GM12865 (cell line): ENCODE measurements at regions not wholly inside any gene's neighbourhood (a gene's known extent, or its start where the extent isn't known, plus 50 kb on each side); places are given as distances from the start of the nearest gene placed in this dataset.
"Not testable (repeated sequence)": the region's sequence is repeated elsewhere in the genome, so short reads cannot be mapped to it uniquely, and the experiment has no call there.

Experiments
- DNase-seq: peaks from one replicate; pipeline ENCODE4 v3.0.0; 2010; ENCODE audit warnings: low read depth
- H3K4me3 ChIP-seq: 2 replicates; pipeline ENCODE4 v1.5.1; 2011; ENCODE audit warnings: mild to moderate bottlenecking, low read depth, low read length, control low read depth
- CTCF ChIP-seq: IDR thresholded peaks from 2 replicates; pipeline ENCODE4 v1.5.1; 2011; ENCODE audit warnings: low read length, control low read depth, low read depth, inconsistent platforms; ENCODE audit not compliant: insufficient read depth; ENCODE audit errors: missing control alignments

- no peak for TF ChIP-seq CTCF
- DNase-seq = no peak
- no peak overlapping the region for H3K4me3 ChIP-seq
These were observed 296.1 kb upstream of the PRICKLE1 start for GRCh38 chr12:42885677-42886076.

- TF ChIP-seq CTCF = no peak
- no peak overlapping the region for H3K4me3 ChIP-seq
- no peak for DNase-seq
These were observed 294.6 kb upstream of the PRICKLE1 start for GRCh38 chr12:42884116-42884515.

- no peak for DNase-seq
- no peak for TF ChIP-seq CTCF
- H3K4me3 ChIP-seq = no peak overlapping the region
These were observed 283.9 kb upstream of the PRICKLE1 start for GRCh38 chr12:42873401-42873800.

- H3K4me3 ChIP-seq = no peak overlapping the region
- no peak for DNase-seq
- no peak for TF ChIP-seq CTCF
These were observed 282.3 kb upstream of the PRICKLE1 start for GRCh38 chr12:42871816-42872215.

GRCh38 chr12:42868291-42868690 lies 278.7 kb upstream of the PRICKLE1 start:
- H3K4me3 ChIP-seq = no peak overlapping the region
- no peak for TF ChIP-seq CTCF
- no peak for DNase-seq

GRCh38 chr12:42865282-42865681 lies 275.7 kb upstream of the PRICKLE1 start:
- no peak overlapping the region for H3K4me3 ChIP-seq
- DNase-seq = no peak
- TF ChIP-seq CTCF = no peak

- H3K4me3 ChIP-seq = no peak overlapping the region
- no peak for TF ChIP-seq CTCF
- DNase-seq = no peak
These were observed 272.5 kb upstream of the PRICKLE1 start for GRCh38 chr12:42862055-42862454.

GRCh38 chr12:42860331-42860730 lies 270.8 kb upstream of the PRICKLE1 start:
- DNase-seq, H3K4me3 ChIP-seq: not testable (repeated sequence)
